HG02840 (cell line): ENCODE measurements at regions not wholly inside any gene's neighbourhood (a gene's known extent, or its start where the extent isn't known, plus 50 kb on each side); places are given as distances from the start of the nearest gene placed in this dataset.

Experiments used
- ATAC-seq: cut with Tn5 transposase; IDR thresholded peaks from one replicate; pipeline ENCODE4 v1.9.1; 2021; ENCODE audit warnings: mild to moderate bottlenecking, moderate library complexity, moderate number of reproducible peaks; ENCODE audit not compliant: unreplicated experiment, low FRiP score

- ATAC-seq: no peak
Observed at GRCh38 chr14:50055461-50056228, 60.7 kb downstream of the VCPKMT start.

- no peak for ATAC-seq
Observed at GRCh38 chr14:50056435-50056834, 59.9 kb downstream of the VCPKMT start.

GRCh38 chr14:50057331-50057730, 59.0 kb downstream of the VCPKMT start:
- no peak for ATAC-seq

GRCh38 chr14:50058113-50058512, 58.3 kb downstream of the VCPKMT start:
- no peak for ATAC-seq
